OCI-M2 (cell line): ENCODE measurements at regions not wholly inside any gene's neighbourhood (a gene's known extent, or its start where the extent isn't known, plus 50 kb on each side); places are given as distances from the start of the nearest gene placed in this dataset.
"Not testable (repeated sequence)": the region's sequence is repeated elsewhere in the genome, so short reads cannot be mapped to it uniquely, and the experiment has no call there.

ENCODE experiments used
- DNase-seq: peaks from one replicate; lab custom pipeline; 2025; ENCODE audit not compliant: unreplicated experiment; lab: John Stamatoyannopoulos, UW

GRCh38 chr5:39533749-39534148 lies 109.0 kb upstream of the DAB2 start:
- no peak for DNase-seq

- no peak for DNase-seq
These were observed 107.7 kb upstream of the DAB2 start for GRCh38 chr5:39532511-39532910.

- no peak for DNase-seq
These were observed 106.5 kb upstream of the DAB2 start for GRCh38 chr5:39531306-39531705.

GRCh38 chr5:39526914-39527477 lies 102.2 kb upstream of the DAB2 start:
- no peak for DNase-seq

- not testable (repeated sequence) for DNase-seq
These were observed 101.0 kb upstream of the DAB2 start for GRCh38 chr5:39525781-39526180.

- DNase-seq, result no peak
These were observed 100.5 kb upstream of the DAB2 start for GRCh38 chr5:39525271-39525670.

GRCh38 chr5:39523821-39524220 lies 99.0 kb upstream of the DAB2 start:
- no peak for DNase-seq

GRCh38 chr5:39521940-39522590 lies 97.3 kb upstream of the DAB2 start:
- no peak for DNase-seq

- no peak for DNase-seq
These were observed 96.5 kb upstream of the DAB2 start for GRCh38 chr5:39521098-39521860.

- no peak for DNase-seq
These were observed 95.4 kb upstream of the DAB2 start for GRCh38 chr5:39520232-39520572.

- no peak for DNase-seq
These were observed 94.9 kb upstream of the DAB2 start for GRCh38 chr5:39519566-39520231.

- no peak for DNase-seq
These were observed 94.3 kb upstream of the DAB2 start for GRCh38 chr5:39519079-39519478.

- no peak for DNase-seq
These were observed 93.7 kb upstream of the DAB2 start for GRCh38 chr5:39518516-39518915.

GRCh38 chr5:39517800-39518199 lies 93.0 kb upstream of the DAB2 start:
- DNase-seq, result no peak

- no peak for DNase-seq
These were observed 91.1 kb upstream of the DAB2 start for GRCh38 chr5:39515881-39516280.

- no peak for DNase-seq
These were observed 88.5 kb upstream of the DAB2 start for GRCh38 chr5:39513236-39513635.

GRCh38 chr5:39506211-39506610 lies 81.4 kb upstream of the DAB2 start:
- no peak for DNase-seq

- DNase-seq, result no peak
These were observed 81.0 kb upstream of the DAB2 start for GRCh38 chr5:39505791-39506190.

GRCh38 chr5:39505363-39505762 lies 80.6 kb upstream of the DAB2 start:
- DNase-seq, result no peak

- DNase-seq, result no peak
These were observed 78.4 kb upstream of the DAB2 start for GRCh38 chr5:39503155-39503554.

- DNase-seq, result no peak
These were observed 77.9 kb upstream of the DAB2 start for GRCh38 chr5:39502704-39503103.

- DNase-seq, result no peak
These were observed 76.6 kb upstream of the DAB2 start for GRCh38 chr5:39501397-39501796.
